GM12878 (cell line): ENCODE measurements at regions not wholly inside any gene's neighbourhood (a gene's known extent, or its start where the extent isn't known, plus 50 kb on each side); places are given as distances from the start of the nearest gene placed in this dataset.

ENCODE experiments used
- ATF7 ChIP-seq: fragments of 450-650 bp; IDR thresholded peaks from 2 replicates; pipeline ENCODE4 v1.6.1; 2016; ENCODE audit warnings: low read depth, mild to moderate bottlenecking
- BCL3 ChIP-seq: IDR thresholded peaks from 2 replicates; pipeline ENCODE4 v1.6.1; 2011; ENCODE audit warnings: borderline replicate concordance, low read depth, mild to moderate bottlenecking, moderate library complexity, low read length; ENCODE audit not compliant: insufficient read depth, poor library complexity, severe bottlenecking
- EGR1 ChIP-seq, 2 experiments: IDR thresholded peaks; 1 replicate in 1 of 2; 2 replicates in 1 of 2; pipeline ENCODE4 v1.6.1; 2011 to 2012; ENCODE audit warnings: low read depth in 2 of 2, low read length in 2 of 2, borderline replicate concordance in 1 of 2, mild to moderate bottlenecking in 1 of 2, moderate library complexity in 1 of 2
- EP300 ChIP-seq, 2 experiments: fragments of 150-350 bp in 1 of 2; IDR thresholded peaks; 2 replicates each; pipeline ENCODE4 v1.6.1; 2011 to 2012; ENCODE audit warnings: low read depth in 2 of 2, low read length in 2 of 2, borderline replicate concordance in 1 of 2, improper control_type of control experiment in 1 of 2, inconsistent platforms in 1 of 2; ENCODE audit not compliant: control insufficient read depth in 1 of 2
- NFIC ChIP-seq: IDR thresholded peaks from 2 replicates; pipeline ENCODE4 v1.6.1; 2012; ENCODE audit warnings: low read depth, mild to moderate bottlenecking, inconsistent platforms, low read length, moderate library complexity
- POLR2A ChIP-seq: IDR thresholded peaks from 2 replicates; pipeline ENCODE4 v1.6.1; 2011; ENCODE audit warnings: low read depth, mild to moderate bottlenecking, low read length
- YY1 ChIP-seq: IDR thresholded peaks from 2 replicates; pipeline ENCODE4 v1.6.1; 2011; ENCODE audit warnings: low read depth, mild to moderate bottlenecking, low read length
- ZBTB33 ChIP-seq: fragments of 450-650 bp; IDR thresholded peaks from 2 replicates; pipeline ENCODE4 v1.6.1; 2017; ENCODE audit warnings: mild to moderate bottlenecking
- TF ChIP-seq, protein P1 (sequence below), 3 experiments: IDR thresholded peaks in 2 of 3; conservative IDR thresholded peaks in 1 of 3; 2 replicates each; pipeline ENCODE4 v1.5.1; 2011; ENCODE audit warnings: low read depth in 3 of 3, low read length in 3 of 3, mild to moderate bottlenecking in 3 of 3, control low read depth in 2 of 3, moderate library complexity in 2 of 3, inconsistent platforms in 1 of 3, mixed read lengths in 1 of 3; ENCODE audit not compliant: control insufficient read depth in 2 of 3, insufficient read depth in 1 of 3; ENCODE audit errors: extremely low read depth in 1 of 3
- TF ChIP-seq, protein P2 (sequence below): IDR thresholded peaks from 2 replicates; pipeline ENCODE4 v1.6.1; 2011; ENCODE audit warnings: low read depth, low read length, improper control_type of control experiment, borderline replicate concordance

- TF ChIP-seq EP300 (IDR thresholded peaks at IDR 0.05; ENCODE audit: borderline replicate concordance in 1 of 2, control insufficient read depth in 1 of 2, low read depth in 2 of 2, low read length in 2 of 2): no peak
- TF ChIP-seq, protein P1, sequence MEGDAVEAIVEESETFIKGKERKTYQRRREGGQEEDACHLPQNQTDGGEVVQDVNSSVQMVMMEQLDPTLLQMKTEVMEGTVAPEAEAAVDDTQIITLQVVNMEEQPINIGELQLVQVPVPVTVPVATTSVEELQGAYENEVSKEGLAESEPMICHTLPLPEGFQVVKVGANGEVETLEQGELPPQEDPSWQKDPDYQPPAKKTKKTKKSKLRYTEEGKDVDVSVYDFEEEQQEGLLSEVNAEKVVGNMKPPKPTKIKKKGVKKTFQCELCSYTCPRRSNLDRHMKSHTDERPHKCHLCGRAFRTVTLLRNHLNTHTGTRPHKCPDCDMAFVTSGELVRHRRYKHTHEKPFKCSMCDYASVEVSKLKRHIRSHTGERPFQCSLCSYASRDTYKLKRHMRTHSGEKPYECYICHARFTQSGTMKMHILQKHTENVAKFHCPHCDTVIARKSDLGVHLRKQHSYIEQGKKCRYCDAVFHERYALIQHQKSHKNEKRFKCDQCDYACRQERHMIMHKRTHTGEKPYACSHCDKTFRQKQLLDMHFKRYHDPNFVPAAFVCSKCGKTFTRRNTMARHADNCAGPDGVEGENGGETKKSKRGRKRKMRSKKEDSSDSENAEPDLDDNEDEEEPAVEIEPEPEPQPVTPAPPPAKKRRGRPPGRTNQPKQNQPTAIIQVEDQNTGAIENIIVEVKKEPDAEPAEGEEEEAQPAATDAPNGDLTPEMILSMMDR (IDR thresholded peaks at IDR 0.05 in 2 of 3, conservative IDR thresholded peaks at IDR 0.05 in 1 of 3; ENCODE audit: control insufficient read depth in 2 of 3, extremely low read depth in 1 of 3, insufficient read depth in 1 of 3, low read depth in 3 of 3, low read length in 3 of 3): no peak
- TF ChIP-seq NFIC: no peak
- no peak for TF ChIP-seq BCL3
- no peak for TF ChIP-seq POLR2A
- TF ChIP-seq EGR1 (IDR thresholded peaks at IDR 0.05; ENCODE audit: borderline replicate concordance in 1 of 2, low read depth in 2 of 2, low read length in 2 of 2): no peak
- no peak for TF ChIP-seq YY1
- no peak for TF ChIP-seq ZBTB33
- TF ChIP-seq, protein P2, sequence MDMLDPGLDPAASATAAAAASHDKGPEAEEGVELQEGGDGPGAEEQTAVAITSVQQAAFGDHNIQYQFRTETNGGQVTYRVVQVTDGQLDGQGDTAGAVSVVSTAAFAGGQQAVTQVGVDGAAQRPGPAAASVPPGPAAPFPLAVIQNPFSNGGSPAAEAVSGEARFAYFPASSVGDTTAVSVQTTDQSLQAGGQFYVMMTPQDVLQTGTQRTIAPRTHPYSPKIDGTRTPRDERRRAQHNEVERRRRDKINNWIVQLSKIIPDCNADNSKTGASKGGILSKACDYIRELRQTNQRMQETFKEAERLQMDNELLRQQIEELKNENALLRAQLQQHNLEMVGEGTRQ: no peak
- no peak for TF ChIP-seq ATF7
Observed at GRCh38 chr3:182583545-182583944, 209.8 kb upstream of the ATP11B start.
